Posterior cingulate gyrus (tissue), 11 donors: ENCODE measurements at regions not wholly inside any gene's neighbourhood (a gene's known extent, or its start where the extent isn't known, plus 50 kb on each side); places are given as distances from the start of the nearest gene placed in this dataset.
A peak's percentile ranks its signal among the peaks of the same experiment; 100 is the strongest.

ENCODE experiments used
- DNase-seq, 10 donors: peaks; one replicate each; pipeline versions ENCODE4 v3.0.0 to v3.0.0-alpha.2; 2020 to 2021; ENCODE audit warnings: mixed read lengths in 3 of 10
- intact Hi-C: fragments of 100-400 bp; cut with DNase I; formaldehyde crosslinking; loops from one replicate; pipeline ENCODE4 v1.15.1; 2023

GRCh38 chr2:212646698-212647366 lies 108.2 kb upstream of the ERBB4 start:
- intact Hi-C loops: no loop called here
- no peak for DNase-seq

GRCh38 chr2:212644195-212644837 lies 105.7 kb upstream of the ERBB4 start:
- intact Hi-C loops: no loop called here
- peak in 2 of 10 donors; percentile 35 to 54 for DNase-seq

- intact Hi-C loops: no loop called here
- DNase-seq: no peak
These were observed 101.8 kb upstream of the ERBB4 start for GRCh38 chr2:212640428-212640827.

GRCh38 chr2:212638694-212639093 lies 100.1 kb upstream of the ERBB4 start:
- intact Hi-C loops: no loop called here
- DNase-seq: no peak

GRCh38 chr2:212628586-212628985 lies 90.0 kb upstream of the ERBB4 start:
- intact Hi-C loops: no loop called here
- no peak for DNase-seq

GRCh38 chr2:212626371-212626918 lies 87.8 kb upstream of the ERBB4 start:
- no peak for DNase-seq
- intact Hi-C loops: no loop called here

- no peak for DNase-seq
- intact Hi-C loops: no loop called here
These were observed 81.4 kb upstream of the ERBB4 start for GRCh38 chr2:212619954-212620353.

GRCh38 chr2:212618636-212619035 lies 80.0 kb upstream of the ERBB4 start:
- DNase-seq: no peak
- intact Hi-C loops: no loop called here

GRCh38 chr2:212610872-212611425 lies 72.3 kb upstream of the ERBB4 start:
- intact Hi-C loops: no loop called here
- no peak for DNase-seq

GRCh38 chr2:212609479-212609878 lies 70.9 kb upstream of the ERBB4 start:
- intact Hi-C loops: no loop called here
- no peak for DNase-seq

- DNase-seq: no peak
- intact Hi-C loops: no loop called here
These were observed 68.5 kb upstream of the ERBB4 start for GRCh38 chr2:212607080-212607479.

- DNase-seq: no peak
- intact Hi-C loops: no loop called here
These were observed 67.6 kb upstream of the ERBB4 start for GRCh38 chr2:212606232-212606631.

- no peak for DNase-seq
- intact Hi-C loops: no loop called here
These were observed 58.1 kb upstream of the ERBB4 start for GRCh38 chr2:212596688-212597087.

- DNase-seq: peak in 1 of 10 donors; percentile 55
- intact Hi-C loops: no loop called here
These were observed 57.7 kb upstream of the ERBB4 start for GRCh38 chr2:212596276-212596675.

GRCh38 chr2:212595036-212595654 lies 56.5 kb upstream of the ERBB4 start:
- intact Hi-C loops: no loop called here
- DNase-seq: no peak

GRCh38 chr2:212592695-212593094 lies 54.1 kb upstream of the ERBB4 start:
- DNase-seq: no peak
- intact Hi-C loops: no loop called here
